ENCODE measurements at regions not wholly inside any gene's neighbourhood (a gene's known extent, or its start where the extent isn't known, plus 50 kb on each side); places are given as distances from the start of the nearest gene placed in this dataset.

DNA sequence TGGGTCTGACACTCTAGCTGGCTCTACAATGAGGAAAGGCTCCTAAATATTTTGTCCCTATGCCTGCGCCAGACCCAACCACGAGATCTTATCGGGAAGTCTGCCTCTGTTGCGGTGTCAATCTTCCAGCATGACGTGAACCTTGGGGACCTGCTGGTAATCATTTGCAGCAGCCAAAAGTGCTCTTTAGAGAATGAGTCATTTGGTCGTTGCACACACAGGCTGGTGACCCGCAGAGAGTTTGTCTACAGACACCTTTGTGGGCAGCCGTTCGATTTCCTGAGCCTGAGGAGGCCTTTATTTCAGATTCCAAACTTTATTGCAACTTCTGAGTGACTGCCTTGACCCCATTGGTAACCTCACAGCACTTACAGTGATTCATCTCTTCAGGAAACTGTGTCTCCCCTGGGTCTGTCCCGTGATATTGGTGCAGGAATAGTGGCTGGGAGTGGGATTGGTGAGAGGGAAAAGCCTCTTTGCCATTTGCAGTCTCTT is 326.1 kb downstream of the NSG2 start:
- DNase-seq (ENCODE audit: low read depth, low spot score), result no peak

GRCh38 chr5:174374206-174374605 is 328.7 kb downstream of the NSG2 start:
- DNase-seq (ENCODE audit: low read depth, low spot score), result no peak

DNA sequence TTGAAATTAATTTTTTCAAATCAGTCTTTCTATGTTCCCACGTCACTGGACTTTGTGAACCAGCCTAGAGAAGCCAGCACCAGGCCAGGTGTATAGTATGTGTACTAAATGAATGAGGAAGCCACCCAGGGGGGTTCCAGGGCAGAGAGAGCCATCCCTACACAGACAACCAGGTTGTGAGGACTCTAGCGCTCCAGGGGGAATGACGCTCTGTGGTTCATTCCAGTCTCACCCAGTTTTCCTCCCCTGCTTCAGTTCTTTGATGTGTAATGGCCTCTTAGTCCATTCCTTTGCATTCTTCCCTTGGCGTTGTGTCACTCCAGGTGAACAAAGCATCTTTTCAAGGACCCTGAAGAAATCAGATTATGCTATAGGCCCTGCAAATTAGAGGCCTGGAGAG is 330.6 kb downstream of the NSG2 start:
- DNase-seq (ENCODE audit: low read depth, low spot score), result no peak

- no peak for DNase-seq (ENCODE audit: low read depth, low spot score)
Observed at GRCh38 chr5:174376726-174377373, 331.3 kb downstream of the NSG2 start.

- no peak for DNase-seq (ENCODE audit: low read depth, low spot score)
Observed at GRCh38 chr5:174378121-174378874, 332.8 kb downstream of the NSG2 start.

- DNase-seq (ENCODE audit: low read depth, low spot score), result no peak
Observed at GRCh38 chr5:174380311-174380710, 334.8 kb downstream of the NSG2 start.

DNA sequence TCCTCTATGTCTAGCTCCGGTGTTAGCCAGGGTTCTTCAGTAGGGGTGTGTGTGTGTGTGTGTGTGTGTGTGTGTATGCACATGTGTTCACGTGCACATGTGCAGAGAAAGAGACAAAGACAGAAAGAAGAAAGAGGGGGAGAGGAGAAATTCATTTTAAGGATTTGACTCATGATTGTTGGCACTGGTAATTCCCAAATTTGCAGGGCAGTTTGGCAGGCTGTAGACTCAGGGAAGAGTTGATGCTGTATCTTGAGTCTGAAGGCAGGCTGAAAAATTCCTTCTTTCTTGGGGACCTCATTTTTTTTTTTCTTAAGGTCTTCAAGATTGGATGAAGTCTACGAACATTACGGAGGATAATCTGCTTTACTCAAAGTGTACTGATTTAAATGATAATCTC is 335.7 kb downstream of the NSG2 start:
- no peak for DNase-seq (ENCODE audit: low read depth, low spot score)

DNA sequence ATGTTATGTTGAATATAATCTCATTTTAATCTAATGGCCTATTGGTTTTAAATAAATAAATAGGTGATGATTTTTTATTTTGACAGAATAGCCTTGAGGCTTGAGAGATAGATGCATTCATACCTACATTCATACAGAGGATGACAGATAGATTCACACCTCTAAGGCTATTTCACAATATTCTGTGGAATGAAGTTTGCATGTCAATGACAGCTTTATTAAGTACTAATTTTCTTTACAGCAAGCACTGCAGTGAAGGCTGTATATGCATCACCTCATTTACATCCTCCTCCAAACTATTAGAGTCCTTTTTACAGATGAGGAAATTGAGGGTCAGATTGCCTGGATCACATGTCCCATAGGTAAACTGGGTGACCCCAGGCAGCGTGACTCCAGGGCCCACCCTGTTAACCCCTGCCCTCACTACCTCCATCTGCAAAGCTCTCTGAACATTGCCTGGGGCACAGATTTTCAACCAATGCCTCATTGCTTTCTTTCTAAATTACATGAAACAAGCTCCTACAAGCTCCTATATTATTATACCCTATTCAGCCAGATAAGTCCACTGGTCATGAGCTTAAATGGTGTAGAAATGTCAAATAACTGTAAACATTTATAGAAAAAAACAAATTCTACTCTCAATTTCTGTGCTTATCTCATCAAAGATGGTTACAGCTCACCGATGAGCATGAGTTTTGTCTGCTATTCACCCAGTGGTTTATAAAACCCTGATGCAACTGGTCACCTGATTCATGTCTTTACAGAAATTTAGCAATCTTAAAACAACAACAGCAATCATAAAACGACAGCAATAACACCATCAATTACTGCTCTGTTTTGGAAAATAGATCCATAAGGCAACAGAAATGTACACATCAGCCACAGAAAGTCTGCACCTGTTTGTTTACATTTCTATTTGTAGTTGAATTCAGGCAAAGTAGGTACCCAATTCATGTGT is 338.0 kb downstream of the NSG2 start:
- DNase-seq (ENCODE audit: low read depth, low spot score), result no peak

DNA sequence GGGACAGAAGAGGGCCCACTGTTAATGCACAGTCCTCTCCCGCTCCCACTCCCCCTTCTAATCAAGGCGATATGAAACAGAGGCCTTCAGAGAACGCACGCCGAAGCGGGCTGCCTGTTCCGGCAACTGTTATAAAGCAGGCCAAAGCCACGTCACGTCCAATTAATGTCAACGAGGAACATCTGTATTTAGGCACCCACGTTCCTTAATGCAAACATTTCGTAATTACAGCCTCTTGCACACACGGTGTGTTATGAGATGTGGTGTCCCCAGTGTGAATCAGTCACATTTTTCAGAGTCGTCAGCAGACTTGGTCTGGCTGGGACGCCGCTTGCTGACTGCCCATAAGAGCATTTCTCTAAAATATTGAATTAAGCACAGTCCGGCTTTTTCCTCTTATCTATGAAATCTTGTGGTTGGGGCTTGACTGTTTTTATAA is 339.0 kb downstream of the NSG2 start:
- no peak for DNase-seq (ENCODE audit: low read depth, low spot score)

- no peak for DNase-seq (ENCODE audit: low read depth, low spot score)
Observed at GRCh38 chr5:174386306-174386705, 338.1 kb upstream of the MSX2 start.

GRCh38 chr5:174386846-174387245 is 337.5 kb upstream of the MSX2 start:
- no peak for DNase-seq (ENCODE audit: low read depth, low spot score)

GRCh38 chr5:174387448-174387847 is 336.9 kb upstream of the MSX2 start:
- DNase-seq (ENCODE audit: low read depth, low spot score), result no peak

GRCh38 chr5:174392892-174393291 is 331.5 kb upstream of the MSX2 start:
- no peak for DNase-seq (ENCODE audit: low read depth, low spot score)

GRCh38 chr5:174396541-174396940 is 327.8 kb upstream of the MSX2 start:
- no peak for DNase-seq (ENCODE audit: low read depth, low spot score)

DNA sequence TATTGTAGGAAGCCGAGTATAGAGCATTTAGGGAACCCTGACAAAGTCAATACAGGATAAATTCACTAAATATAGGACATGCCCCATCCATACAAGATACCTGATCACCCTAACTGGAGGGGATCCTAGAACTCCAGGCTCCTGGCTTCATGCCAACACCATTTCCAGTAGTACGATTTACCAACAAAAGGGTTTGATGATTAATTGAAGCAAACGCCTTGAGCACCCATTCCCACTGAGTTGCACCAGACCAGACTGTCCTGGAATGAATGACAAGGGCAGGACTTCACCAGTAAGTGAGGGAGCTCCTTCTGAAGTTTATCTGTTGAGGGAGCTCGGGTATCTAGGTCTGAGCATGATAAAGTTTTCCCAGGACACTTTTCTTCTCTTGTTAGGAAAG is 327.2 kb upstream of the MSX2 start:
- DNase-seq (ENCODE audit: low read depth, low spot score), result no peak

DNA sequence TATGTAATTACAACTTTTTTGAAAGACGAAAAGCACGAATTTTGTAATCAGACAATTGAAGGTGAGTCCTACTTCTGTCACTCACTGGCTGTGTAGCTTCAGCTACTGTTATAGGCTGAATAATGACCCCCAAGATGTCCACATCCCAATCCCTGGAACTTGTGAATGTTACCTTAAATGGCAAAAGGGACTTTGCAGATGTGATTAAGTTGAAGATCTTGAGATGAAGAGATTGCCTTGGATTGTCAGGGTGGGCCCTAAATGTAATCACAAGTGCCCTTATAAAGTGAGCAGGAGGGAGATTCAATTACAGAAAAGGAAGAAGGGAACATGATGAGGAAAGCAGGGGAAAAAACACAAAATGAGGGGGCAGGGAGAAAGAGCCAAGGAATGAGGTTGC is 326.2 kb upstream of the MSX2 start:
- DNase-seq (ENCODE audit: low read depth, low spot score), result no peak

DNA sequence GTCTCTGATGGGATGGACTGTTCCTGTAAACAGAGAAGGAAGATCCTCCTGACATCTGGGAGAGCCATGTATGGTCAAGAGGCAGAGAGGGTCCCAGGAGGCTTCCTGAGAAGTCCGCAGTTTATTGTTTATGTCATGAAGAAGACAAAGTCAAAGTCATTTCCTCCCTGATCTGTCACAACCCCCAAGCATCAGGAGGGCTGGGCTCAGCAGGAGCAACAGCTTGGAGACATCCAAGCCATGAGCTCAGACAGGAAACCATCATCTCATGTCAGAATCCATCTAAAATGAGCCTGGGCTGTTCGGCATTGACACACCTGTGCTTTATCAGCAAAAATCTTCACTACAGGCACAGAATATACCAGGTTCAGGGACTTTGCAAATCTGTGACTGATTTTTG is 325.0 kb upstream of the MSX2 start:
- no peak for DNase-seq (ENCODE audit: low read depth, low spot score)

DNA sequence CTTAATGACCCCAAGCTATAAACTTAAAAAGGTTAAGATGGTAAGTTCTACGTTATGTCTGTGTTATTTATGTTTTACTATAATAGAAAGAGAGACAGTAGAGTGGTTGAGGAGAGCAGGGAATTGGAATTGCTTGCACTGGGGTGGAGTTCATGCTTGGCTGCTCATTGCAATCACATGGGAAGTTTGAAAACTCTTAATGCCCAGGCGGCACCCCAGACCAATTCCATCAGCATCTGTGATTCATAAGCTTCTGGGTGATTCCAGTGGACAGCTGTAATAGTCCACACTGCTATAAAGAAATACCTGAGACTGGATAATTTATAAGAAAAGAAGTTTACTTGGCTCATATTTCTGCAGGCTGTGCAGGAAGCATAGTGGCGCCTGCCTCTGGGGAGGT is 323.9 kb upstream of the MSX2 start:
- DNase-seq (ENCODE audit: low read depth, low spot score), result no peak

DNA sequence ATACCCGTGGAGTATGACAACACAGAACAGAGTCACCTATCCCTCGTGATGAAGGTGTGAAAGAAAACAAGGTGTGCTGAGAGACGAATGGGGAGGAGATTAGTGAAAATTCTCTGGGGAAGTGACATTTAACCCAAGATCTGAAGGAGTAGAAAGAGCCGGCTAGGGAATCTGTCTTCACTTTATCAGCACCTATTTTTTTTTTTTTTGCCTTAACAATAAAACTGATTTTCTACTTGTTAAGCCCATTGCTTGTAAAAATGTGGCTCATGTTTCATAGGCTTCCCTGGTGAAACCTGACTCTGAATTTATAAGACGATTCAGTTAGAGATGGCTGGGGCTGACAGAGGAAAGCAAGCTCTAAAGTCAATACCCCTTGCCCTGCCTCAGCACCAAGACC is 322.6 kb upstream of the MSX2 start:
- no peak for DNase-seq (ENCODE audit: low read depth, low spot score)

GRCh38 chr5:174402222-174402812 is 322.1 kb upstream of the MSX2 start:
- DNase-seq (ENCODE audit: low read depth, low spot score), result no peak

GRCh38 chr5:174404848-174405247 is 319.5 kb upstream of the MSX2 start:
- DNase-seq (ENCODE audit: low read depth, low spot score), result no peak

DNA sequence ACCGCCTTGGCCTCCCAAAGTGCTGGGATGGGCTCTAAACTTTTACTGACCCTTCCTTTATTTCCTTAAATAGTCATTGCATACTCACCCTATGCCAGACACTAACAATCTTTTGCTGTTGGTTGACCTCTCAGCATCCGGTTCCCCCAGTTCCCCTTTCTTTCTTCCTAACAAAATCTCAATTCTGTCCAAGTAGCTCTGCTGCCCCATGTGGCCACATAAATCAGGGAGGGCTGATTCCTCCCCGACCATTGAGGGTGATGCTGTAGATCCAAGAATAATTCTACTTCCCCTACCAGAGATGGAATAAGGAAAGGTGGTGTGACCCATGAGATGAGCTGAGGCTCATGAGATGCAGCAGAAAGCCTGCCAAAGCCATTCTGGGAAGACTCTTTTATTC is 315.3 kb upstream of the MSX2 start:
- no peak for DNase-seq (ENCODE audit: low read depth, low spot score)

Measured in pulmonary artery endothelial cell (primary cell).